GM13977 (cell line): ENCODE measurements at regions not wholly inside any gene's neighbourhood (a gene's known extent, or its start where the extent isn't known, plus 50 kb on each side); places are given as distances from the start of the nearest gene placed in this dataset.

ENCODE experiments used
- DNase-seq: peaks from one replicate; pipeline ENCODE4 v3.0.0; 2012; ENCODE audit warnings: low spot score
- CTCF ChIP-seq: IDR thresholded peaks from 2 replicates; pipeline ENCODE4 v1.5.1; 2012; ENCODE audit warnings: mild to moderate bottlenecking, control low read depth; ENCODE audit not compliant: insufficient read depth; ENCODE audit errors: extremely low read depth, missing control alignments
- in situ Hi-C: fragments of 300-500 bp; cut with MboI; formaldehyde crosslinking; loops from one replicate; pipeline ENCODE4 v1.12.0; 2022; ENCODE audit warnings: low sequenced_read_pairs, low pct_unique_long_range_greater_than_20kb, mixed read lengths, inconsistent platforms; ENCODE audit not compliant: unreplicated experiment

GRCh38 chr20:40359131-40359912 lies 329.7 kb downstream of the MAFB start:
- no peak for TF ChIP-seq CTCF
- in situ Hi-C loops, result no loop called here
- DNase-seq, result no peak

GRCh38 chr20:40354880-40355279 lies 334.2 kb downstream of the MAFB start:
- in situ Hi-C loops, result no loop called here
- no peak for TF ChIP-seq CTCF

GRCh38 chr20:40343390-40343789 lies 345.6 kb downstream of the MAFB start:
- no peak for DNase-seq
- TF ChIP-seq CTCF, result no peak
- in situ Hi-C loops, result no loop called here

More at GRCh38 chr20:40354880-40355279, 334.2 kb downstream of the MAFB start:
- DNase-seq, result no peak

- TF ChIP-seq CTCF, result no peak
- no peak for DNase-seq
- in situ Hi-C loops, result no loop called here
These were observed 347.5 kb downstream of the MAFB start for GRCh38 chr20:40341561-40341960.

GRCh38 chr20:40339661-40340449 lies 349.2 kb downstream of the MAFB start:
- in situ Hi-C loops, result no loop called here
- no peak for DNase-seq
- no peak for TF ChIP-seq CTCF

- in situ Hi-C loops, result no loop called here
- no peak for DNase-seq
- TF ChIP-seq CTCF, result no peak
These were observed 352.5 kb downstream of the MAFB start for GRCh38 chr20:40336533-40336932.
